ENCODE measurements at regions not wholly inside any gene's neighbourhood (a gene's known extent, or its start where the extent isn't known, plus 50 kb on each side); places are given as distances from the start of the nearest gene placed in this dataset.

DNA sequence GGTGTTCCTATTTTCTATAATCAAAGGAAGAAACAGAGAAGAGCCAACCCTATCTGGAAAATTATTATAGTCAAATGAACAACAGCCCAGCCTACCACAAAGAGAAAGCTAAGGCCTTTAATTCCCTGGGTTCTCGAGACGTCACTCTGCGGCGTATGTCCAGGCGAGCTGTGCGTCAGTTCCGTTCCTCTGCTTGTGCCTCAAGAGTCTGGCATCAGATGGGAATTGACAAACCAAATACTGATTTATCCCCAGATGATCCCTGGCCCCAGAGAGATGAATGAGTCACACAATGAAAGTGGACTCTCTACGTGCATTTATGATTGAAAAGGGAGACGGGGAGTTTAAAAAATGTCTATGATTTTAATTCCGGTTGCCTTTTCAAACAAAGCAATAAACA is 151.6 kb upstream of the PDE10A start:
- DNase-seq, result no peak

- DNase-seq, result no peak
Observed at GRCh38 chr6:165811512-165811911, 148.5 kb upstream of the PDE10A start.

DNA sequence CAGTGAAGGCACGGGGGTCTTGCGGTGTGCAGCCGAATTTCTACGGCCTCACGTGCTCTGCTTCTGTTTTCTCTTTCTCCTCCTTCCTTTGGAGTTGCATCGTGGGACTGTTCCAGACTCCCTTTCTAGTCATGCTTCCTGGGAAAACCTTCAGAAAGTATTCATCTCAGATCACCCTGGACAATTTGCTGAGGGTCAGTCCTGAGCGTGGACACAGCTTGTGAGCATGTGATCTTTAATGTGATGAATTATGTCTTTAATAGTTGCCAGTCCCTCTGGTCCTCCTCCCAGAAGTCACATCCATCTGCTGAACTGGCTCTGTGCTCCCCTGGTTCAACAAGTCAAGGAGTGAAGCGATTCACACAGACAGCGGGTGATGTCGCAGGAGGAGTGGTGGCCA is 145.0 kb upstream of the PDE10A start:
- no peak for DNase-seq

DNA sequence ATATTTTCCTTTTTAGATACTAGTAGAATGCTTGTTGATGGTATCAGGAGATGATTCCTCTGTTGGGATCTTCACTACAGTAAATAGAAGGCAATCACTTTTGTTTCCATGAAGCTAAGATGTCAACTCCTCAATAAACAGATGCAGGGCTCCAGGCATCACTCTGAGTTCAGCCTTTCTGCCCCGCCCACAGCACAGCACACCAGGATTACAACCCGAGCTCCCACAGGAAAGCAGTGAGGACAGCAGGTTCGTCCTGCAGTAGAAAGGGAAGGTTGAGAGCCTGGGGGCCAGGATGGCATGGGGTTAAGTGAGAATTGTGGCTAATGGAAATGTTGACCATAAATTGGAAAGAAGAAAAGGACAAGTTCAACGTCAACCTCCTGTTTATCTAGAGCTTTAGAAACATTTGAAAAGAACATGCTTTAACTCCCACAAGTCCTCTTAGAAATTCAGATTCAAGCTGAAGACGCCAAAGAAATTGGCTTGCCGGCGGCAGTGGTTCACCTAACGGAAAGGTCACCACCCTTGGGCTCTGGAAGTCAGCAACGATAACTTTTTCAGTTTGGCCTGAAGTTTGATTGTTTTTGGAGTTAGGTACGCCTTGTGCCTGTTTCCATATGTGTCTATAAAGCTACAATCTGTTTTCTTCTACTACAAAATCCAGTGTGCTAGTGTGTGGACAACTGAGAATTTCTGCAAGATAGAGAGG is 144.4 kb upstream of the PDE10A start:
- no peak for DNase-seq

DNA sequence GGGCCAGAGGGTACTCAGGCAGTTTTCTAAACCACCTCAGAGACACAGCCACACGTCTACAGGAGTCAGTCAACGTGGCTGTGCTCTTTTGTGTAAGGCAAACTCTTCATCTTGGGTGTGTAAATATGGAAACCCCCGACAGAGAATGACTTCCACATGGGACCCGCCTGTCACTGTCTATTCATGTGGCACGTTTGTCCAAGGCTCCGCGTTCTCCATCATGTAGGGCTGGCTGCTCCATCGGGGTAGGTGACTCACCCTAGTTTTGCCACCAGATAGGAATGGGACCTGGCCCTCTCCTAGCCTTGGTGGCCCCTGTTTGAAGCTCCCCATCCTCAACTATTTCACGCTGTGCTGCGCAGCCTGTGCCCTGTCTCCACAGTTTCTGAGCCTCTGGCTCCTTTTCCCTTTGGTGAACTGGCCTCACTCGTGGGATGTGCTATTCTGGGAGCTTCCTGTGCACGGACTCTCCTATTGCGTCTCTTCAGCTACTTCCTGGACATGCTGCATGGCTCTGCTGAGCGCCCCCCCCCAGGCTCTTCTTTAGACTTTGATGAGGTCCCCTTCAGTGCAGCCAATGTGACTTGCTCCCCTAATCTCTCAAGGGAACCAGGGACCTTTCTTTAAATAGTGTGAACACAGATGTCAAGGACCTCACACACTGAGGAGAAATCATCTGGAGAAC is 143.2 kb upstream of the PDE10A start:
- no peak for DNase-seq

- DNase-seq, result no peak
Observed at GRCh38 chr6:165805636-165806035, 142.6 kb upstream of the PDE10A start.

- DNase-seq, result no peak
Observed at GRCh38 chr6:165805067-165805555, 142.1 kb upstream of the PDE10A start.

GRCh38 chr6:165804331-165805066 is 141.5 kb upstream of the PDE10A start:
- no peak for DNase-seq

- DNase-seq, result no peak
Observed at GRCh38 chr6:165800337-165800736, 137.3 kb upstream of the PDE10A start.

GRCh38 chr6:165799391-165800153 is 136.5 kb upstream of the PDE10A start:
- no peak for DNase-seq

GRCh38 chr6:165798991-165799390 is 135.9 kb upstream of the PDE10A start:
- no peak for DNase-seq

DNA sequence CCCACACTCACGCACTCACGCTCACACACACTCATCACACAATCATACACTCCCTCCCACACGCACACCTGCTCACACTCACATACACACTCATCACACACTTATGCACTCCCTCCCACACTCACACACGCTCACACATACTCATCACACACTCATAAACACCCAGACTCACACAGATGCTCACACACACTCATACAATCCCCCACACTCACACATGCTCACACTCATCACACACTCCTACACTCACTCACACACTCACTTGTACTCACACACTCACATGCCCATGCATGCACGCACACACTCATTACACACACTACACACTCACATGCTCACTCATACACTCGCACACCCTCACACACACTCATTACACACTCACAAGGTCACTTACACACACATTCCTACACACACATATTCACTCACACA is 131.1 kb upstream of the PDE10A start:
- DNase-seq, result no peak

GRCh38 chr6:165793287-165793825 is 130.3 kb upstream of the PDE10A start:
- DNase-seq, result no peak

DNA sequence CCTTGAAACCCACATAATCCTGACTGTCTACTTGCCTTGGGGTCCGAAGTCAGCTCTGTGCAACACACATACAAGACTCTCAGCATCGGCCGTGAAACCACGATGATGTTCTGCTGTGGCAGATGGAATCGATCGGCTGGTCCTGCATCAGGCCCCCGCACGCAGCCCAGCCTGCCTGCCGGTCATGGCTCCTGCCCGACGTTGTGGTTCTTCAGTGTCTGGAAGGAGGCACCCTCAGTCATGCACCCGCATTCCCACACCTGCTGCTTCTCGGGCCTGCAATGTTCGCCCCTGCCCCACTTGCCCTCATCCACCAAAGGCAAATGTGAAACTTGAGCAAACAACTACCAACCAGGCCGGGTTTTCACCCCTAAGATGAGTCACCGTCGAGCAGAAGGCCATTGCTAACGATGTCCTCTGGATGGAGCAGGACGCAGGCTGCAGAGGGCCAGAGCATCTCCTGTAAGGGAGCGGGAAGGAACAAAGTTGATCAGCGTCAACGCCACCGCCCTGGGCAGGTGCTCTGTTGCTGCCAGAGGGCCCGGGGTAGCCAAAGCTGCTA is 128.9 kb upstream of the PDE10A start:
- DNase-seq, result no peak

GRCh38 chr6:165791306-165791705 is 128.3 kb upstream of the PDE10A start:
- DNase-seq, result no peak

GRCh38 chr6:165782812-165783211 is 119.8 kb upstream of the PDE10A start:
- DNase-seq, result no peak

DNA sequence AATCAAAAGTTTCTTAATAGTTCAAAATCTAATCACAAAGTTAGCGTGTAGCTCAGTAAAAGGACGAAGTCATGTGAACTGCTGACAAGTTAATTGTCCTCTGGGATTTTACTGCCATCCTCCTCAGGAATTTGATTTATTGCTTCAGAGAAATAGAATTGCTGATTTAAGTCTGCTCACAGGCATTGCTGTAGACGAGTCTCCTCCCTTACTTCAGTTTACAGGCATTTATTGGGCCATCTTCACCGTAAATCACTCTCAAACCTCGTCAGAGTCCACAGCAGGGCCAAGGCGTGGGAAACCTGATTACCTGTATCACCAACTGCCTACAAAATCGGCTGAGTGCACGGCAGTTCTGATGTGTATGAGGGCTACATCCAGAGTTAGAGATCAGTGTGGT is 119.1 kb upstream of the PDE10A start:
- DNase-seq, result no peak

DNA sequence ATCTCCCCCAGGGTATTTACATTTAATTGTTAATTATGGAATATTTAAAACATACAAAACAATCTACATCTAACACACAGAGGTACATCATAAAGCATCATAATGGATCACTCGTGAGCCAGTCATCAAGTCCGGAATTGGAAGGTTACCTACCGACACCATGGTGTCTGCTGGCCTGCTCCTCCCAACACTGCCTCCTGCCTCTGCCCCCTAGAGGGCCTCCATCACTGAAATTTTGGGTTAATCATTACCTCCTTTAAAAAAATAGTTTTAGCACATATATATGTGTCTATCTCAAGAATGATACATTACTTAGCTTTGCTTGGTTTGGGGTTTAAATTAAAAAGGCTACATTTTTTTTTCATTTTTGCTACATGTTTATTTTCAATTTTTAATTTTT is 114.6 kb upstream of the PDE10A start:
- DNase-seq, result no peak

GRCh38 chr6:165776691-165777090 is 113.7 kb upstream of the PDE10A start:
- DNase-seq, result no peak

DNA sequence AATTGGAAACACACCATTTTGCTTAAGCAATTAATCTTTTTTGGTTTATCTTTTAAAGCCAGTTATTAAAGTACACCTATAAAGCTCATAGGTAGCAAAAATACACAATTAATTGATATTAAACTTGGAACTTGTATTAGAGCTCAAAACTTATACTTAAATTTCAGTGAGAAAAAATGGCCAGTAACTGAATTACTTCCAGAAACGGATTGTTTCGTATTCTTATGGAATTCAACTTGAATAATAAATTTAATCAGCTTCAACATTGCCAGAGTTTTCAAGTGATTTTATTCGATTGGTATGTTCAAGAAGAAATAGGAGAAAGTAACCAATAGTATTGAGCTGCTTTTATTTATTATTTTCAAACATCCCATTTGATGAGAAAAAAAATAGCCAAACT is 112.7 kb upstream of the PDE10A start:
- DNase-seq, result no peak

GRCh38 chr6:165774903-165775601 is 112.0 kb upstream of the PDE10A start:
- DNase-seq, result no peak
